ENCODE measurements at regions not wholly inside any gene's neighbourhood (a gene's known extent, or its start where the extent isn't known, plus 50 kb on each side); places are given as distances from the start of the nearest gene placed in this dataset.
"Not testable (repeated sequence)": the region's sequence is repeated elsewhere in the genome, so short reads cannot be mapped to it uniquely, and the experiment has no call there.

- DNase-seq = no peak
- Histone ChIP-seq H3K27ac (ENCODE audit: insufficient read depth in 1 of 2, low read depth in 1 of 2, low read length in 2 of 2, poor library complexity in 1 of 2, severe bottlenecking in 2 of 2) (no peak overlapping the region), H3K4me3 (ENCODE audit: control insufficient read depth in 1 of 7, extremely low read depth in 1 of 7, insufficient read depth in 4 of 7, low read depth in 2 of 7, low read length in 6 of 7) (no peak overlapping the region), H3K9me3 (ENCODE audit: control extremely low read depth in 1 of 5, control insufficient read depth in 4 of 5, insufficient read depth in 2 of 5, low read depth in 1 of 5, low read length in 4 of 5) (peaks cover 0 to 8% (median 3%) of the 10 kb centered on the region in 5 experiments), H3K27me3 (replicated peaks in 2 of 5; ENCODE audit: control insufficient read depth in 4 of 5, insufficient read depth in 5 of 5, low read length in 4 of 5) (no peaks in the 10 kb centered on the region), H3K4me1 (ENCODE audit: control extremely low read depth in 1 of 4, control insufficient read depth in 4 of 4, insufficient read depth in 4 of 4, low read length in 3 of 4) (no peaks in the 10 kb centered on the region), H3K36me3 (ENCODE audit: control insufficient read depth in 4 of 4, insufficient read depth in 4 of 4, low read length in 3 of 4) (no peaks in the 10 kb centered on the region)
- WGBS (ENCODE audit: insufficient coverage) = 100% methylated on average over 2 of the region's 7 CpGs
- POLR2A ChIA-PET = no interaction called here
- CTCF ChIA-PET = no interaction called here
Observed at GRCh38 chr12:131192951-131193350, 239.2 kb downstream of the ADGRD1 start.

- H3K27me3 ChIP-seq (replicated peaks in 2 of 5; ENCODE audit: control insufficient read depth in 4 of 5, insufficient read depth in 5 of 5, low read length in 4 of 5) = no peaks in the 10 kb centered on the region
- no peaks in the 10 kb centered on the region for H3K9me3 ChIP-seq (ENCODE audit: control extremely low read depth in 1 of 5, control insufficient read depth in 4 of 5, insufficient read depth in 2 of 5, low read depth in 1 of 5, low read length in 4 of 5)
- no peak for DNase-seq
- H3K4me3 ChIP-seq (ENCODE audit: control insufficient read depth in 1 of 7, extremely low read depth in 1 of 7, insufficient read depth in 4 of 7, low read depth in 2 of 7, low read length in 6 of 7) = no peak overlapping the region
- CTCF ChIA-PET = no interaction called here
- POLR2A ChIA-PET = no interaction called here
- 96% methylated on average over 2 of the region's 5 CpGs for WGBS (ENCODE audit: insufficient coverage)
- no peaks in the 10 kb centered on the region for H3K4me1 ChIP-seq (ENCODE audit: control extremely low read depth in 1 of 4, control insufficient read depth in 4 of 4, insufficient read depth in 4 of 4, low read length in 3 of 4)
- H3K27ac ChIP-seq (ENCODE audit: insufficient read depth in 1 of 2, low read depth in 1 of 2, low read length in 2 of 2, poor library complexity in 1 of 2, severe bottlenecking in 2 of 2) = no peak overlapping the region
- no peaks in the 10 kb centered on the region for H3K36me3 ChIP-seq (ENCODE audit: control insufficient read depth in 4 of 4, insufficient read depth in 4 of 4, low read length in 3 of 4)
Observed at GRCh38 chr12:131194166-131194565, 240.5 kb downstream of the ADGRD1 start.

DNA sequence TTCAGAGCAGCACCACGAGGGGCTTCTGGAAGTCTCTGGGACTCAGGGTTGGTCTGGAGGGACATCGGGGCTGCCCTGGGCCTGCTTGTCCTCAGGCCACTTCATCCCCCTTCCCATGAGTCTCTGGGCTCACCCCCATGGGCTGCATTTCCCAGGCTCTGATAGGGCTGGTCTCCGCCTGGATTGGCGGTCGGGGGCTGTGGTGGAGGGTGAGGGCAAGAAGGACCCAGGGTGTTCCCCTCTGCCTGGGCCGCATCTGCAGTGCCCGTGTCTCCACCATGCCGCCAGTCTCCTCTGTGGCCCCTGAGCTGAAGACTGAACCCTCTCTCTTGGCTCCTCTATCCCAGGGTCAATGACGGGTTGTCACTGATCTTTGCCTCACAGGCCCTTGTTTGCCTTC, 242.1 kb downstream of the ADGRD1 start:
- H3K36me3 ChIP-seq (ENCODE audit: control insufficient read depth in 4 of 4, insufficient read depth in 4 of 4, low read length in 3 of 4) = no peaks in the 10 kb centered on the region
- POLR2A ChIA-PET = no interaction called here
- no peak overlapping the region for H3K4me3 ChIP-seq (ENCODE audit: control insufficient read depth in 1 of 7, extremely low read depth in 1 of 7, insufficient read depth in 4 of 7, low read depth in 2 of 7, low read length in 6 of 7)
- H3K9me3 ChIP-seq (ENCODE audit: control extremely low read depth in 1 of 5, control insufficient read depth in 4 of 5, insufficient read depth in 2 of 5, low read depth in 1 of 5, low read length in 4 of 5) = no peaks in the 10 kb centered on the region
- no peak for DNase-seq
- no peaks in the 10 kb centered on the region for H3K27me3 ChIP-seq (replicated peaks in 2 of 5; ENCODE audit: control insufficient read depth in 4 of 5, insufficient read depth in 5 of 5, low read length in 4 of 5)
- WGBS (ENCODE audit: insufficient coverage) = 91% methylated on average over 7 of the region's 9 CpGs
- H3K4me1 ChIP-seq (ENCODE audit: control extremely low read depth in 1 of 4, control insufficient read depth in 4 of 4, insufficient read depth in 4 of 4, low read length in 3 of 4) = no peaks in the 10 kb centered on the region
- CTCF ChIA-PET = no interaction called here
- no peak overlapping the region for H3K27ac ChIP-seq (ENCODE audit: insufficient read depth in 1 of 2, low read depth in 1 of 2, low read length in 2 of 2, poor library complexity in 1 of 2, severe bottlenecking in 2 of 2)

- Histone ChIP-seq H3K27ac (ENCODE audit: insufficient read depth in 1 of 2, low read depth in 1 of 2, low read length in 2 of 2, poor library complexity in 1 of 2, severe bottlenecking in 2 of 2) (no peak overlapping the region), H3K9me3 (ENCODE audit: control extremely low read depth in 1 of 5, control insufficient read depth in 4 of 5, insufficient read depth in 2 of 5, low read depth in 1 of 5, low read length in 4 of 5) (no peaks in the 10 kb centered on the region), H3K4me3 (ENCODE audit: control insufficient read depth in 1 of 7, extremely low read depth in 1 of 7, insufficient read depth in 4 of 7, low read depth in 2 of 7, low read length in 6 of 7) (no peak overlapping the region), H3K36me3 (ENCODE audit: control insufficient read depth in 4 of 4, insufficient read depth in 4 of 4, low read length in 3 of 4) (no peaks in the 10 kb centered on the region), H3K4me1 (ENCODE audit: control extremely low read depth in 1 of 4, control insufficient read depth in 4 of 4, insufficient read depth in 4 of 4, low read length in 3 of 4) (no peaks in the 10 kb centered on the region), H3K27me3 (replicated peaks in 2 of 5; ENCODE audit: control insufficient read depth in 4 of 5, insufficient read depth in 5 of 5, low read length in 4 of 5) (no peaks in the 10 kb centered on the region)
- CTCF ChIA-PET = no interaction called here
- WGBS (ENCODE audit: insufficient coverage) = 80% methylated on average over 3 of the region's 4 CpGs
- POLR2A ChIA-PET = no interaction called here
- DNase-seq = no peak
Observed at GRCh38 chr12:131196220-131196619, 242.5 kb downstream of the ADGRD1 start.

- WGBS (ENCODE audit: insufficient coverage) = over 99% methylated on average over 7 of the region's 7 CpGs
- ChIA-PET POLR2A (no interaction called here), CTCF (no interaction called here)
- no peak for DNase-seq
- Histone ChIP-seq H3K36me3 (ENCODE audit: control insufficient read depth in 4 of 4, insufficient read depth in 4 of 4, low read length in 3 of 4) (no peaks in the 10 kb centered on the region), H3K27me3 (replicated peaks in 2 of 5; ENCODE audit: control insufficient read depth in 4 of 5, insufficient read depth in 5 of 5, low read length in 4 of 5) (no peaks in the 10 kb centered on the region), H3K27ac (ENCODE audit: insufficient read depth in 1 of 2, low read depth in 1 of 2, low read length in 2 of 2, poor library complexity in 1 of 2, severe bottlenecking in 2 of 2) (no peak overlapping the region), H3K9me3 (ENCODE audit: control extremely low read depth in 1 of 5, control insufficient read depth in 4 of 5, insufficient read depth in 2 of 5, low read depth in 1 of 5, low read length in 4 of 5) (no peaks in the 10 kb centered on the region), H3K4me3 (ENCODE audit: control insufficient read depth in 1 of 7, extremely low read depth in 1 of 7, insufficient read depth in 4 of 7, low read depth in 2 of 7, low read length in 6 of 7) (no peak overlapping the region), H3K4me1 (ENCODE audit: control extremely low read depth in 1 of 4, control insufficient read depth in 4 of 4, insufficient read depth in 4 of 4, low read length in 3 of 4) (no peaks in the 10 kb centered on the region)
Observed at GRCh38 chr12:131197490-131197889, 243.8 kb downstream of the ADGRD1 start.

- ChIA-PET CTCF (no interaction called here), POLR2A (no interaction called here)
- no peak for DNase-seq
- WGBS (ENCODE audit: insufficient coverage) = 65% methylated on average over 3 of the region's 3 CpGs
- Histone ChIP-seq H3K4me1 (ENCODE audit: control extremely low read depth in 1 of 4, control insufficient read depth in 4 of 4, insufficient read depth in 4 of 4, low read length in 3 of 4) (no peaks in the 10 kb centered on the region), H3K9me3 (ENCODE audit: control extremely low read depth in 1 of 5, control insufficient read depth in 4 of 5, insufficient read depth in 2 of 5, low read depth in 1 of 5, low read length in 4 of 5) (no peaks in the 10 kb centered on the region), H3K36me3 (ENCODE audit: control insufficient read depth in 4 of 4, insufficient read depth in 4 of 4, low read length in 3 of 4) (no peaks in the 10 kb centered on the region), H3K4me3 (ENCODE audit: control insufficient read depth in 1 of 7, extremely low read depth in 1 of 7, insufficient read depth in 4 of 7, low read depth in 2 of 7, low read length in 6 of 7) (no peak overlapping the region), H3K27me3 (replicated peaks in 2 of 5; ENCODE audit: control insufficient read depth in 4 of 5, insufficient read depth in 5 of 5, low read length in 4 of 5) (no peaks in the 10 kb centered on the region), H3K27ac (ENCODE audit: insufficient read depth in 1 of 2, low read depth in 1 of 2, low read length in 2 of 2, poor library complexity in 1 of 2, severe bottlenecking in 2 of 2) (no peak overlapping the region)
Observed at GRCh38 chr12:131199221-131199620, 245.5 kb downstream of the ADGRD1 start.

- H3K4me1 ChIP-seq (ENCODE audit: control extremely low read depth in 1 of 4, control insufficient read depth in 4 of 4, insufficient read depth in 4 of 4, low read length in 3 of 4); H3K27ac ChIP-seq (ENCODE audit: insufficient read depth in 1 of 2, low read depth in 1 of 2, low read length in 2 of 2, poor library complexity in 1 of 2, severe bottlenecking in 2 of 2); POLR2A ChIA-PET; H3K27me3 ChIP-seq (replicated peaks in 2 of 5; ENCODE audit: control insufficient read depth in 4 of 5, insufficient read depth in 5 of 5, low read length in 4 of 5); H3K4me3 ChIP-seq (ENCODE audit: control insufficient read depth in 1 of 7, extremely low read depth in 1 of 7, insufficient read depth in 4 of 7, low read depth in 2 of 7, low read length in 6 of 7); H3K9me3 ChIP-seq (ENCODE audit: control extremely low read depth in 1 of 5, control insufficient read depth in 4 of 5, insufficient read depth in 2 of 5, low read depth in 1 of 5, low read length in 4 of 5); DNase-seq; CTCF ChIA-PET; H3K36me3 ChIP-seq (ENCODE audit: control insufficient read depth in 4 of 4, insufficient read depth in 4 of 4, low read length in 3 of 4): not testable (repeated sequence)
- WGBS (ENCODE audit: insufficient coverage) = no CpG with 5 or more reads among the region's 20 CpGs
Observed at GRCh38 chr12:131201912-131202311, 248.2 kb downstream of the ADGRD1 start.
